Suprapubic skin (tissue), 3 donors: ENCODE measurements at regions not wholly inside any gene's neighbourhood (a gene's known extent, or its start where the extent isn't known, plus 50 kb on each side); places are given as distances from the start of the nearest gene placed in this dataset.

Source experiments
- POLR2A ChIP-seq, 2 donors: fragments of 450-650 bp; IDR thresholded peaks; one replicate each; pipeline ENCODE4 v1.6.1; 2017; ENCODE audit warnings: antibody characterized with exemption in 2 of 2, mild to moderate bottlenecking in 2 of 2, moderate library complexity in 2 of 2
- TF ChIP-seq, protein P1 (sequence below), 2 donors: fragments of 200-600 bp in 1 of 2; fragments of 450-650 bp in 1 of 2; sonication (generic) in 1 of 2; IDR thresholded peaks; one replicate each; pipeline ENCODE4 v1.5.1; 2016 to 2019; ENCODE audit warnings: antibody characterized with exemption in 2 of 2, mild to moderate bottlenecking in 1 of 2, moderate library complexity in 1 of 2

DNA sequence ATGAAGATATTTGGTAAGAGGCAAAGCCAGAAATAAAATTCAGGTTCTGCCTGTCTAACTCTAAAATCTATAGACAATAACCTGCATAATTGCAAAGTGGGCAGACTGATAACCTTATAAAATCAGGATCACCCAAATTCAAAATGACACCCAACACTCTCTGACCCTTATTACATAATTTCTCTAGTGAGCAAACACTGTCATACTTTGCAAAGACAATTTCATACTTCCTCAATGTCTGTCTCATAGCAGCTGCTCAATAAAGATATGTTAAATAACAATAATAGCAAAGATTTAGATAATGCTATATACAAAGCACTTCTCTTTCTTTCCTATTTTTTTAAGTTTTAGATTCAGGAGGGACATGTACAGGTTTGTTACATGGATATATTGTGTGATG lies 118.5 kb downstream of the UCHL5 start:
- TF ChIP-seq, protein P1, sequence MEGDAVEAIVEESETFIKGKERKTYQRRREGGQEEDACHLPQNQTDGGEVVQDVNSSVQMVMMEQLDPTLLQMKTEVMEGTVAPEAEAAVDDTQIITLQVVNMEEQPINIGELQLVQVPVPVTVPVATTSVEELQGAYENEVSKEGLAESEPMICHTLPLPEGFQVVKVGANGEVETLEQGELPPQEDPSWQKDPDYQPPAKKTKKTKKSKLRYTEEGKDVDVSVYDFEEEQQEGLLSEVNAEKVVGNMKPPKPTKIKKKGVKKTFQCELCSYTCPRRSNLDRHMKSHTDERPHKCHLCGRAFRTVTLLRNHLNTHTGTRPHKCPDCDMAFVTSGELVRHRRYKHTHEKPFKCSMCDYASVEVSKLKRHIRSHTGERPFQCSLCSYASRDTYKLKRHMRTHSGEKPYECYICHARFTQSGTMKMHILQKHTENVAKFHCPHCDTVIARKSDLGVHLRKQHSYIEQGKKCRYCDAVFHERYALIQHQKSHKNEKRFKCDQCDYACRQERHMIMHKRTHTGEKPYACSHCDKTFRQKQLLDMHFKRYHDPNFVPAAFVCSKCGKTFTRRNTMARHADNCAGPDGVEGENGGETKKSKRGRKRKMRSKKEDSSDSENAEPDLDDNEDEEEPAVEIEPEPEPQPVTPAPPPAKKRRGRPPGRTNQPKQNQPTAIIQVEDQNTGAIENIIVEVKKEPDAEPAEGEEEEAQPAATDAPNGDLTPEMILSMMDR (IDR thresholded peaks at IDR 0.05) = no peak
- no peak for TF ChIP-seq POLR2A (IDR thresholded peaks at IDR 0.05)
